Vagina (tissue), 2 donors: ENCODE measurements at regions not wholly inside any gene's neighbourhood (a gene's known extent, or its start where the extent isn't known, plus 50 kb on each side); places are given as distances from the start of the nearest gene placed in this dataset.
"Not testable (repeated sequence)": the region's sequence is repeated elsewhere in the genome, so short reads cannot be mapped to it uniquely, and the experiment has no call there.

Experiments
- DNase-seq, 2 donors: peaks; one replicate each; pipeline ENCODE4 v3.0.0-alpha.2; 2017; ENCODE audit errors: extremely low spot score in 2 of 2
- H3K27ac ChIP-seq: fragments of 200-600 bp; sonication (generic); one replicate; pipeline ENCODE4 v1.5.1; 2019
- H3K27me3 ChIP-seq: fragments of 200-600 bp; sonication (generic); one replicate; pipeline ENCODE4 v1.5.1; 2019
- H3K36me3 ChIP-seq, 2 donors: fragments of 200-600 bp; sonication (generic); one replicate each; pipeline ENCODE4 v1.5.1; 2017 to 2019
- H3K4me1 ChIP-seq: fragments of 200-600 bp; sonication (generic); one replicate; pipeline ENCODE4 v1.5.1; 2019
- H3K4me3 ChIP-seq, 2 donors: fragments of 200-600 bp; sonication (generic); 1 replicate in 1 of 2; 2 replicates in 1 of 2; pipeline ENCODE4 v1.5.1; 2016 to 2019
- H3K9me3 ChIP-seq: fragments of 200-600 bp; sonication (generic); one replicate; pipeline ENCODE4 v1.5.1; 2019
- POLR2A ChIP-seq, 2 donors: fragments of 450-650 bp; IDR thresholded peaks; one replicate each; pipeline ENCODE4 v1.6.1; 2017; ENCODE audit warnings: antibody characterized with exemption in 2 of 2, mild to moderate bottlenecking in 2 of 2, moderate library complexity in 2 of 2
- POLR2AphosphoS5 ChIP-seq, 2 donors: sonication (generic); formaldehyde crosslinking; IDR thresholded peaks; one replicate each; pipeline ENCODE4 v1.9.0; 2017; ENCODE audit warnings: antibody characterized with exemption in 2 of 2, mild to moderate bottlenecking in 2 of 2, low read depth in 1 of 2; ENCODE audit not compliant: insufficient read depth in 1 of 2
- intact Hi-C: fragments of 100-400 bp; cut with DNase I; formaldehyde crosslinking; loops from one replicate; pipeline ENCODE4 v1.15.1; 2023
- TF ChIP-seq, protein P1 (sequence below), 3 experiments: fragments of 450-650 bp in 2 of 3; fragments of 200-600 bp in 1 of 3; sonication (generic) in 1 of 3; IDR thresholded peaks; one replicate each; pipeline ENCODE4 v1.5.1; 2017 to 2019; ENCODE audit warnings: antibody characterized with exemption in 3 of 3, mild to moderate bottlenecking in 2 of 3, moderate library complexity in 2 of 3

DNA sequence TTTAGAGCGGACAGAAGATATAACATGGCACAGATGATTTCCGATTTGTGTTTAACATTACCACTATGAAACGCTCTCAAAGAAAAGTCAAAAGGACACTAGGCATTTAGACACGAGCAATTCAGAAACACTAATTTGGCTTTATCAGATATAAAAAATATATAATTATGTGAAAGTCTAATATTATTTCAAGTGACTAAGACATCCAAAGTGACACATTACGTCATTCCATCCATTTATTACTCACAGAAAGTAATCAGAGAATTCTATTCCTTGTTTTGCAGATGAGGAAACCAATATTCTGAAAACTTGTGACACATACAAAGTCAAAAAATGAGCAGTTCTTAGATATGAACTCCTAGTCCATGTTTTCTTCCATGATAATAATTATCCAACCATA, 250.8 kb upstream of the USP15 start:
- no peak overlapping the region for H3K4me3 ChIP-seq
- no peak overlapping the region for H3K27ac ChIP-seq
- H3K9me3 ChIP-seq, result no peaks in the 10 kb centered on the region
- H3K27me3 ChIP-seq, result peaks cover 4% of the 10 kb centered on the region
- TF ChIP-seq POLR2AphosphoS5 (IDR thresholded peaks at IDR 0.05; ENCODE audit: insufficient read depth in 1 of 2, low read depth in 1 of 2), result no peak
- TF ChIP-seq, protein P1, sequence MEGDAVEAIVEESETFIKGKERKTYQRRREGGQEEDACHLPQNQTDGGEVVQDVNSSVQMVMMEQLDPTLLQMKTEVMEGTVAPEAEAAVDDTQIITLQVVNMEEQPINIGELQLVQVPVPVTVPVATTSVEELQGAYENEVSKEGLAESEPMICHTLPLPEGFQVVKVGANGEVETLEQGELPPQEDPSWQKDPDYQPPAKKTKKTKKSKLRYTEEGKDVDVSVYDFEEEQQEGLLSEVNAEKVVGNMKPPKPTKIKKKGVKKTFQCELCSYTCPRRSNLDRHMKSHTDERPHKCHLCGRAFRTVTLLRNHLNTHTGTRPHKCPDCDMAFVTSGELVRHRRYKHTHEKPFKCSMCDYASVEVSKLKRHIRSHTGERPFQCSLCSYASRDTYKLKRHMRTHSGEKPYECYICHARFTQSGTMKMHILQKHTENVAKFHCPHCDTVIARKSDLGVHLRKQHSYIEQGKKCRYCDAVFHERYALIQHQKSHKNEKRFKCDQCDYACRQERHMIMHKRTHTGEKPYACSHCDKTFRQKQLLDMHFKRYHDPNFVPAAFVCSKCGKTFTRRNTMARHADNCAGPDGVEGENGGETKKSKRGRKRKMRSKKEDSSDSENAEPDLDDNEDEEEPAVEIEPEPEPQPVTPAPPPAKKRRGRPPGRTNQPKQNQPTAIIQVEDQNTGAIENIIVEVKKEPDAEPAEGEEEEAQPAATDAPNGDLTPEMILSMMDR (IDR thresholded peaks at IDR 0.05), result no peak
- no peak for TF ChIP-seq POLR2A (IDR thresholded peaks at IDR 0.05)
- H3K4me1 ChIP-seq, result no peaks in the 10 kb centered on the region
- no peak for DNase-seq
- H3K36me3 ChIP-seq, result no peaks in the 10 kb centered on the region
- intact Hi-C loops, result no loop called here

DNA sequence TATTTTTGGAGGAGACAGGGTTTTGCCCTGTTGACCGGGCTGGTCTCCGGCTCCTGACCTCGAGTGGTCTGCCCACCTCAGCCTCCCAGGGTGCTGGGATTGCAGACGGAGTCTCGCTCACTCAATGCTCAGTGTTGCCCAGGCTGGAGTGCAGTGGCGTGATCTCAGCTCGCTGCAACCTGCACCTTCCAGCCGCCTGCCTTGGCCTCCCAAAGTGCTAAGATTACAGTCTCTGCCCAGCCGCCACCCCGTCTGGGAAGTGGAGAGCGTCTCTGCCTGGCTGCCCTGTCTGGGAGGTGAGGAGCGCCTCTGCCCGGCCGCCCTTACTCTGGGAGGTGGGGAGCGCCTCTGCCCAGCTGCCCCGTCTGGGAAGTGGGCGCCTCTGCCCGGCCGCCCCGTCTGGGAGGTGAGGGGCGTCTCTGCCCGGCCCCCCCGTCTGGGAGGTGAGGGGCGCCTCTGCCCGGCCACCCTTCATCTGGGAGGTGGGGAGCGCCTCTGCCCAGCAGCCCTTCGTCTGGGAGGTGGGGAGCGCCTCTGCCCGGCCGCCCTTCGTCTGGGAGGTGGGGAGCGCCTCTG, 249.8 kb upstream of the USP15 start:
- H3K27me3 ChIP-seq, H3K9me3 ChIP-seq, H3K36me3 ChIP-seq, H3K4me1 ChIP-seq, intact Hi-C loops, H3K27ac ChIP-seq, H3K4me3 ChIP-seq, DNase-seq: not testable (repeated sequence)

DNA sequence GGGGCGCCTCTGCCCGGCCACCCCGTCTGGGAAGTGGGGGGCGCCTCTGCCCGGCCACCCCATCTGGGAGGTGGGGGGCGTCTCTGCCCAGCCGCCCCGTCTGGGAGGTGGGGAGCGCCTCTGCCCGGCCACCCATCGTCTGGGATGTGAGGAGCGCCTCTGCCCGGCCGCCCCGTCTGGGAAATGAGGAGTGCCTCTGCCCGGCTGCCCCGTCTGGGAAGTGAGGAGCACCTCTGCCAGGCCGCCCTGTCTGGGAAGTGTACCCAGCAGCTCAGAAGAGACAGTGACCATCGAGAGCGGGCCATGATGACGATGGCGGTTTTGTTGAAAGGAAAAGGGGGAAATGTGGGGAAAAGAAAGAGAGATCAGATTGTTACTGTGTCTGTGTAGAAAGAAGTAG, 249.2 kb upstream of the USP15 start:
- H3K9me3 ChIP-seq, H3K27ac ChIP-seq, H3K36me3 ChIP-seq, DNase-seq, H3K4me3 ChIP-seq, H3K27me3 ChIP-seq, intact Hi-C loops, H3K4me1 ChIP-seq: not testable (repeated sequence)

DNA sequence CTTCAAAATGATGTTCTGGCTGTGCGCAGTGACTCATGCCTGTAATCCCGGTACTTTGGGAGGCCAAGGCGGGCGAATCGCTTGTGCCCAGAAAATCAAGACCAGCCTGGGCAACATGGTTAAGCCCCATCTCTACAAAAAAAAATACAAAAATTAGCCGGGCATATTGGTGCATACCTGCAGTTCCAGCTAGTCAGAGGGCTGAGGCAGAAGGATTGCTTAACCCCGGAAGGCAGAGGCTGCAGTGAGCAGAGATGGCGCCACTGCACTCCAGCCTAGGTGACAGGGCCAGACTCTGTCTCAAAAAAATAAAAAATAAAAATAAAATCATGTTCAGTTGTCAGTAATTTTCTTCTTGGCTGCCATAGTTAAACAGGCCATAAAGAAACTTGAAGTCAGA, 245.9 kb upstream of the USP15 start:
- no peaks in the 10 kb centered on the region for H3K27me3 ChIP-seq
- no peaks in the 10 kb centered on the region for H3K4me1 ChIP-seq
- no peaks in the 10 kb centered on the region for H3K36me3 ChIP-seq
- no peak for TF ChIP-seq POLR2AphosphoS5 (IDR thresholded peaks at IDR 0.05; ENCODE audit: insufficient read depth in 1 of 2, low read depth in 1 of 2)
- TF ChIP-seq, protein P1 (IDR thresholded peaks at IDR 0.05), result no peak
- TF ChIP-seq POLR2A (IDR thresholded peaks at IDR 0.05), result no peak
- no peak overlapping the region for H3K4me3 ChIP-seq
- DNase-seq, result no peak
- intact Hi-C loops, result no loop called here
- H3K9me3 ChIP-seq, result no peaks in the 10 kb centered on the region
- H3K27ac ChIP-seq, result no peak overlapping the region

DNA sequence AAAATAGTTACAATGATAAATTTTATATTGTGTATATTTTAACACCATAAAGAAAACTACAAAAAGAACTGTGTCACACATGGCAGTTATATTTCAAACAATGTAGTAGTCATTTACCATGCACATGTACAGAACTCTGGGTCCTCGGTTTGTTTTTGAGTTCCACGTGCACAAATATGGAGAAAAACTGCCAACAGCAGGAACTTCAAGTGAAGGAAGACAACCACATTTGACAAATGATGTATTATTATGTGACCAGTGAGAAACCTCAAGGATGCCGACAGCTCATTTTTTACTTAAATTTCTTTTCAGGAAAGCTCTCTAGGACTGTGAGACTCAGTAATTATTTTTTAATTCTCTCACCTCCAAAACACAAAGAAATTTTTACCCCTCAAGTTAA, 244.2 kb upstream of the USP15 start:
- no peaks in the 10 kb centered on the region for H3K27me3 ChIP-seq
- no peaks in the 10 kb centered on the region for H3K9me3 ChIP-seq
- TF ChIP-seq POLR2A (IDR thresholded peaks at IDR 0.05) (no peak), POLR2AphosphoS5 (IDR thresholded peaks at IDR 0.05; ENCODE audit: insufficient read depth in 1 of 2, low read depth in 1 of 2) (no peak)
- TF ChIP-seq, protein P1 (IDR thresholded peaks at IDR 0.05), result no peak
- intact Hi-C loops, result no loop called here
- H3K36me3 ChIP-seq, result no peaks in the 10 kb centered on the region
- no peak for DNase-seq
- no peaks in the 10 kb centered on the region for H3K4me1 ChIP-seq
- no peak overlapping the region for H3K4me3 ChIP-seq
- H3K27ac ChIP-seq, result no peak overlapping the region

DNA sequence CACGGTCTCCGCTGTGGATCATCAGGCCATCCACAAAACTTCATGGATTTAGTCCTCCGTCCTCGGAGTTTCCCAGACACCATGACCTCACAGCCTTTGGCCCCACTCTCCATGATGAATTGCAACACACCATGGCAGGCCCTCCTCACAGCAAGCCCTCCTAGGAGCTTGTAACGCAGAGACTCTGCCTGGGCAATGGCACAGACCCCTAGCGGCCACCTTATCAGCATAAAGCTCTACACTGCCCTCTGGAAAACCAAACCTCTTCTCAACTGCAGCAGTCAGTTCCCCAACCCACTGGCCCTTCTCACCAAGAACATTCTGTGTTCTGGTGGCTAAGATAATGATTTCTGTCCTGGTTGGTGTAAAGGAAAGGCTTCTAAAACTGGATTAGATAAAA, 238.4 kb upstream of the USP15 start:
- Histone ChIP-seq H3K27ac (no peak overlapping the region), H3K36me3 (no peaks in the 10 kb centered on the region), H3K4me3 (no peak overlapping the region), H3K4me1 (no peaks in the 10 kb centered on the region), H3K9me3 (no peaks in the 10 kb centered on the region), H3K27me3 (no peaks in the 10 kb centered on the region)
- intact Hi-C loops, result no loop called here
- no peak for DNase-seq
- TF ChIP-seq, protein P1 (IDR thresholded peaks at IDR 0.05), result no peak
- no peak for TF ChIP-seq POLR2A (IDR thresholded peaks at IDR 0.05)
- no peak for TF ChIP-seq POLR2AphosphoS5 (IDR thresholded peaks at IDR 0.05; ENCODE audit: insufficient read depth in 1 of 2, low read depth in 1 of 2)
